EL (cell line): ENCODE measurements at regions not wholly inside any gene's neighbourhood (a gene's known extent, or its start where the extent isn't known, plus 50 kb on each side); places are given as distances from the start of the nearest gene placed in this dataset.
"Not testable (repeated sequence)": the region's sequence is repeated elsewhere in the genome, so short reads cannot be mapped to it uniquely, and the experiment has no call there.

ENCODE experiments used
- DNase-seq: peaks from one replicate; pipeline ENCODE4 v3.0.0-alpha.2; 2016

DNA sequence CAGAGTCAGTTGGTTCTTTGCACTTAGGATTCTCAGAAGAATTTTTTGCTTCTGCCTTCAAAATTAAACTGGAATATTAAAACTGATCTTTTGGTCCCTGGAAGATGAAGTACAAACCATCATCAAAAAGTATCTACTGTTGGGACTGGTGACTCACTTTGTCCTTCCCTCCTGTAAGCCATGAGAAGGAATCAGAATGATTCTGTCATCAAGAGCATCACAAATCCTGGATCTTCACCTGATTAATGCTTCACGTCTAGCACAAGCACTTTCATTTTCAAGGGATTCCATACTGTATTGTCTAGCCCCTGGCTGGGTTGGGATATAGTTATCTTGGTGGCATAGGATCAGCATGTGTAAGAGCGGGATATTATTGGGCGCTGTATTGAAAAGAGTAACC lies 69.3 kb upstream of the CYP1B1 start:
- DNase-seq, result no peak

GRCh38 chr2:38142627-38143026 lies 66.7 kb upstream of the CYP1B1 start:
- no peak for DNase-seq

DNA sequence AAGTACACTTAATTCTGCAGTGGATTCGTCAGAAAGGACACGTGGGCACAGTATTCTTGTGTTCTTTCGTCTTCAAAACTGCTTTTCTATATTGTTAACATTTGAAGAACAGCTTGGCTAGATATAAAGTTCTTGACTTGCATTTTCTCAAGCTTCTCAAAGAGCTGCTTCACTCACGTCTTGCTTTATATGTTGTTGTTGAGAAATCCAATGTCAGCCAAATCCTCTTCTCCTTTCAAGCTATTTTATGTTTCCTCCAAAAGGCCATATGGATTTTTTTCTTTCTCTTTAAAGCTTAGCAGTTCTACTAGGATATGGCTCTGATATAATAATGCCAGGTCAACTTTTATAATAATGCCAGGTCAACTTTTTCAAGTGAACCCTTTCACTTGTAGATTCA lies 65.5 kb upstream of the CYP1B1 start:
- DNase-seq, result no peak

DNA sequence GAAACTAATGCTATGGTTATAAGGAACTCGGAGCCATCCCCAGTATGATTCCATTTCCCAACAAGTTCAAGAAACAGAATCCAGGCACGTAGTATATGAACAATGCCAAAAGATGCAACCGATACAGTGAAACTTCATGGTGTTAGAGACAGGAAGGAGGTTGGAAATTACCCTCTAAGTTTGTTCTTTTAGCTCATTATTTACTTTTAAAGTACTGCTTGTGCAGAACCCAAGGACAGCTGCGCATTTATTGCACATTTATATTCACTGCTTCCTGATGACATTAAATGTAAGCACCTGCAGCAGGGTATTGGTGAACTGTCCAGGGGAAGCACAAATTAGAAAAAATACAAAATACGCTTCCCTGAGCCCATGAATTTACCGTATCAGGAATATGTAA lies 63.0 kb upstream of the CYP1B1 start:
- no peak for DNase-seq

GRCh38 chr2:38138419-38138818 lies 62.5 kb upstream of the CYP1B1 start:
- no peak for DNase-seq

- not testable (repeated sequence) for DNase-seq
Measured at GRCh38 chr2:38137958-38138357, 62.0 kb upstream of the CYP1B1 start.

DNA sequence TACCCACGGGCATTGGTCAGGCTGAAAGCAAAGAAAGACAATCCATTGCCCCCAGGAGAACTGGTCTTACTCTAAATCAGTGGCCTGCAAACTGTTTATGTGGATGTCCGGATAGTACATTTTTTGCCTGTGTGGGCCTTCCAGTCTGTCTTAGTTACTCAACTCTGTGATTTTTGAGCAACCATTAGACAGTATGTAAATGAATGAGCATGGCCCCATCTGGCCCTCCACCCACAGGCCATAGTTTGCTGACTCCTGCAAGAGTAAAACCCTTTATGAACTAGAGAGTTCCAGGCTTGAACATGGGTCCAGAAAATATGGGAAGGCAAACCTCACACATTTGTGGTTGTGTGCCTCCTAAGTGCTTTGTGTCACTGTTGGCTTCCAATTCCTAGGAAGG lies 55.7 kb upstream of the CYP1B1 start:
- DNase-seq, result no peak

- no peak for DNase-seq
Measured at GRCh38 chr2:38130876-38131275, 54.9 kb upstream of the CYP1B1 start.

GRCh38 chr2:38129987-38130386 lies 54.0 kb upstream of the CYP1B1 start:
- peak; percentile 25 for DNase-seq

GRCh38 chr2:38129481-38129880 lies 53.5 kb upstream of the CYP1B1 start:
- no peak for DNase-seq

DNA sequence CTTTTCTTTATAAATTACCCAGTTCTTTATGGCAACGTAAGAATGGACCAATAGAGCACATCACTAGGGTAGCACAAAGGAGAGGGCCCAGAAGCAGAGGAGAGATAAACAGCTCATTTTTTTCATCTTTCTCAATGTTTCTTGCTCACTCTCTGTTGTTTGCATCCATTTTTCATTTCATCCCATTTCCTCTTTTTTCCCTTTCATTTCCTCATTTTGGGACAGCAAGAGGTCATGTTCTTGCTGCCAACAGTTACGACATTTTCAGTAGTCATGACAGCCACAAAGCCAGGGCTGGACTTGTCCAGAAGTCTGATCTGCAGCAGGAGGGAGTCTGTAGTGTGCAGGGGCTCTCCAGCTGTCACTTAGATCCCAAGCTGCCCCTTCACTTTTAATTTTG lies 52.7 kb upstream of the CYP1B1 start:
- DNase-seq, result no peak

DNA sequence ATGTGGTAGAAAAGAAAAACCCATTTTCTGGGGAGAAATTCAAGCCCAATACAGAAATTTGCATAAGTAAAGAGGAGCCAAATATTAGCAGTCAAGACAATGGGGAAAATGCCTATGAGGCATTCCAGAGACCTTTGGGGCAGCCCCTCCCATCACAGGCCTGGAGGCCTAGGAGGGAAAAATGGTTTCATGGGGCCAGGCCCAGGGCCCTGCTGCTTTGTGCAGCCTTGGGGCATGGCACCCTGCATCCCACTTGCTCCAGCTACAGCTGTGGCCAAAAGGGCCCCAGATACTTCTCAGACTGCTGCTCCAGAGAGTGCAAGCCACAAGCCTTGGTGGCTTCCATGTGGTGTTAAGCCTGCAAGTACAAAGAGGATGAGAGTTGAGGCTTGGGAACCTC lies 51.3 kb upstream of the CYP1B1 start:
- no peak for DNase-seq

DNA sequence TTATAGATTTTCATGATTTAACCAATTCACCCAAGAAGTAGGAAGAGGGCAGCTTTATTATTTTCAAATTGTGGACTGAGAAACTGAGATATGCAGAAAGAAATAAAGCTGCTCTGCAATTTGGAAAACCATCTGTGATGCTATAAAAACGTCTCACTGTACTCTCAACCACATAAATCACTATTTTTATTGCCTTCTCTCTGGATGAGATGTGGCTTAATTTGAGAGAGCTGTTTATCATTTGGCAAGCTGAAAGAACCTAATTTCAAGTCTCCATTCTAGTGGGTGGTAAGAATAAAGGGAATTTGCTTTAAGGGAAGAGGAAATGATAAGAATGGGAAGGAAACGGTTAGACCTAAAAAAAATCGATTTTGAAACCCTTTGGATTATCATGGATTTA lies 49.9 kb upstream of the CYP1B1 start:
- no peak for DNase-seq
